HG03439 (cell line): ENCODE measurements at regions not wholly inside any gene's neighbourhood (a gene's known extent, or its start where the extent isn't known, plus 50 kb on each side); places are given as distances from the start of the nearest gene placed in this dataset.

ENCODE experiments used
- ATAC-seq: cut with Tn5 transposase; IDR thresholded peaks from one replicate; pipeline ENCODE4 v1.9.1; 2021; ENCODE audit warnings: mild to moderate bottlenecking, moderate library complexity; ENCODE audit not compliant: unreplicated experiment

- ATAC-seq, result no peak
Measured at GRCh38 chr17:73722165-73722564, 77.9 kb upstream of the SDK2 start.

DNA sequence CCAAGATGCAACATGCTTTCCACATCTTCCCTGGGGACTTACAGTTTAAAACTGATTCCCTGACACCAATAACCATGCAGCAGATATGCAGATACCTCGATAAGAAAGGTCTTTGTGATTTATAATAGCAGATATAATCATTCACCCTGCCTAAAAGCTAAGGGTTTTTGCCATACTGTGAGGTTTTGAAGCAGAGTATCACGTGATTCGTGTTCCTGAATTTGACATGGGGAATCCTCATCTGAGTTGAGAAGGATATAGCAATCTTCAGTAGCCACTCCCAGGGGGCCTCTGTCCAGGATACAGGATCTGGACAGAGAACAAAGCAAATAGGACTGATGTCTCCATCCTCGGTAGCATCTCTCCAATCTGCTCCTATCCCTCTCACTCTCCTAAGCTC lies 79.1 kb upstream of the SDK2 start:
- no peak for ATAC-seq

- no peak for ATAC-seq
Measured at GRCh38 chr17:73724341-73724740, 80.1 kb upstream of the SDK2 start.

DNA sequence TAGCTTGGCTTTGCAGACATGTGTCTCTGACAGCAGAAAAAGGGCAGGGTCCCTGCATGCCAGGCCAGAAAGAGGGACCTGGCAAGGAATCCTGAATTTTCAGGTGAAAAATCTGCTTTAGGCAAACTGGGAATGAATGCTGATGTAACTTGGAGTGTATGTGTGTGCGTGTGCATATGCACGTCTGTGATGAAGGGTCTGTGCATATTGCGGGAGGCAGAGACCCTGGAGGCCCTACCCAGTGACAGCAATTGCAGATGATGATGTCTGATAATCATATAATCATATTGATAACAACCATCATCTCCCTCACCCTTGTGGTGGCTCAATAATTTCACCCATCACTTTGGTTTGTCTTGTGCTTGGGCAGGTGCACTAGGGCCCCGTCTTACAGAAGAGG lies 80.7 kb upstream of the SDK2 start:
- no peak for ATAC-seq

- ATAC-seq, result no peak
Measured at GRCh38 chr17:73725794-73726515, 81.7 kb upstream of the SDK2 start.

- no peak for ATAC-seq
Measured at GRCh38 chr17:73727941-73728340, 83.7 kb upstream of the SDK2 start.

GRCh38 chr17:73729101-73729500 lies 84.9 kb upstream of the SDK2 start:
- no peak for ATAC-seq

GRCh38 chr17:73731733-73732132 lies 87.5 kb upstream of the SDK2 start:
- ATAC-seq, result no peak

- ATAC-seq, result no peak
Measured at GRCh38 chr17:73733517-73733916, 89.3 kb upstream of the SDK2 start.

DNA sequence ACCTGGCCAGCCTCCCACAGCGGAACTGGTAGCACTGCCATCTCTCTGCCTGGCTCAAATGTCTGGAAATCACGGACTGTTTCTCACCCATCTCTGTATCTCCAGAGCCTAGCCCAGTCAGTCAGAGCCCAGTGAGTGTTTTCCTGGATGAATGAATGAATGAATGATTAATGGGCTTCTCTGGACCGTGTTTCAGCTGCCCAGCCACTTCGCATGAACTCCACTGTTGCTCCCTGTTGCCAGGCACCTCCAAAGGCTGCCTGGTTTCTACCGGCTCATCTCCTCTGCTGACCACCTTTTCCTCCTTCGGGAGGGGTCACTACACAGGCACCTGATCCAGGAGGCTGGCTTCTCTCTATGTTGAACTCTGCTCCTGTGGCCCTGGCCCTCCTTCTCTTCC lies 91.0 kb upstream of the SDK2 start:
- ATAC-seq, result no peak

- ATAC-seq, result no peak
Measured at GRCh38 chr17:73738751-73739575, 94.7 kb upstream of the SDK2 start.

DNA sequence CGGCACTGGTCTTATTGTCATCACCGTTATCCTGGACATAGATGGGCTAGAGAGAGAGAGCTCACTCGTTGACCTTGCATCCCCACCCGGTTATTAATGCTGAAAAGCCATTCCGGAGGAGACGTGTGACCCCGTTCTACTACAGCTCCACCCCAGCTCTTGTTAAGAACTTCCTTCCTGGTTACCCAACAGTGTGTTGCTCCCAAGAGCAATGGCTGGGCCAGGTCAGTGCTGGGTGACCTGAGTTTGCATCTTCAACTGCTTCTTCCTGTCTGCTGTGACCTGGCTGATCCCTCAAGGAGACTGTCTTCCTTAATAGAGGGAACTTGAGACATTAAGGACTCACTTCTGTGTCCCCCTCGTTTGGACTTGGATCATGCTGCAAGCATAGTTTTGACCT lies 96.1 kb upstream of the SDK2 start:
- no peak for ATAC-seq

- ATAC-seq, result no peak
Measured at GRCh38 chr17:73742948-73743381, 98.7 kb upstream of the SDK2 start.

- ATAC-seq, result no peak
Measured at GRCh38 chr17:73743518-73744201, 99.4 kb upstream of the SDK2 start.

- ATAC-seq, result no peak
Measured at GRCh38 chr17:73744411-73744810, 100.2 kb upstream of the SDK2 start.

DNA sequence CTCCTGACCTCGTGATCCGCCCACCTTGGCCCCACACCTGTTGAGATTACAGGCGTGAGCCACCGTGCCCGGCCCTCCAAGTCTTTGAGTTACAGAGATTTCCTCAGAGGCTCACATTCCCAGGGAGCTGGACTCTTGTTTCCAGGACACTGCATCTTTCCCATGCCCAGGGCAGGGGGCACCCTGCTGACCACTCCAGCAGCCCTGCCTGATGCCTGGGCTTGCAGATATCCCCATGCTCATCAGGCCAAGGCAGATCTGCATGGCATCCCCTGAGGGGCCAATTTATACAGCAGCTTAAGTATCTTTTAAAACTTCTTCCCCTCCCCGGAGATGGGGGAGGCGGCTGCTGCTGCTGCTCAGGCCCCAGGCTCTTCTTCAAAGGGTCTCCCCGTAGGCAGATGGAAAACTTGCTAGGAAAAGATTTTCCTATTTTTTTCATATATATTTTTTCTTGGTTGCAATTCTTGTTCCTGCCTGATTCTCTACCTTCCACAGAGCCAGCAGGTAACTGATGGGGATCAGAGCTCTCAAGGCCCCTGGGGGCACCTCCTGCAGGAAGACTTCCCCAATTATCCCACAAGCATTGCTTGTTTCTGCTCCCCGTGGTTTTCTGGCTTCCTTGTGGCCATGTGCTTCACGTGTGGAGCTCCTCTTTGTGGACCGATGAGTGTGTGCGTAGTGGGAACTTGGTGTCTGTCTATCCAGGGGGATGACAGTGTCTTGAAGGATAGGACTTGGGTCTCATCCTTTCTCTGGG lies 102.2 kb upstream of the SDK2 start:
- no peak for ATAC-seq

GRCh38 chr17:73747221-73748002 lies 103.2 kb upstream of the SDK2 start:
- no peak for ATAC-seq

GRCh38 chr17:73748508-73748907 lies 104.3 kb upstream of the SDK2 start:
- no peak for ATAC-seq

GRCh38 chr17:73749337-73749823 lies 105.1 kb upstream of the SDK2 start:
- no peak for ATAC-seq
